Pulmonary artery endothelial cell (primary cell): ENCODE measurements at regions not wholly inside any gene's neighbourhood (a gene's known extent, or its start where the extent isn't known, plus 50 kb on each side); places are given as distances from the start of the nearest gene placed in this dataset.
"Not testable (repeated sequence)": the region's sequence is repeated elsewhere in the genome, so short reads cannot be mapped to it uniquely, and the experiment has no call there.

Experiments
- DNase-seq: peaks from one replicate; pipeline ENCODE4 v3.0.0-alpha.2; 2011; ENCODE audit warnings: low read depth, low spot score

DNA sequence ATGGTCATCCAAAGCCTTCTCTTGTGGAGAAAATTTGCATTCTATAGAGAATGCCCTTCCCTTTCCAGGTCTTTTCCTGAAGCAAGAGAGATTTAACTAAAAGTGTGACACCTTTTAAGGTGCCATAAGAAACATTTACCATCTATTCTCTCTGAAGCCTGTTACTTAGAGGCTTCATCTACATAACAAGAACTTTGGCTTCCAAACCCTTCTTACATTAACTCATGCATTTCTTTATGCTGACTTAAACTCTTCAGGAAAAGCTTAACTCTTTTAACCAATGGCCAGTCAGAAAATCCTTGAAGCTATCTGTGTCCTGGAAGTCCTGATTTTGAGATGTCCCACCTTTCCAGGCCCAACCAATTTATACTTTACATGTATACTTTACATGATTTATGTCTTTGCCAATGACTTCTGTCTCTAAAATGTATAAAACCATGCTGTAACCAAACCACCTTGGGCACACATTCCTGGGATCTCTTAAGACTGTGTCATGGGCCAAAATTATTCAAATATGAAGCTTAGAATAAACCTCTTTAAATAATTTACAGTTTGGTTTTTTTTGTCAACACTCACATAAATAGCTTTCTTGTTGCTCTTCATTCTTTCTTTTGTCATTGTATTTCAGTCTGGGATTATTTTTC is 472.6 kb upstream of the NECTIN3 start:
- no peak for DNase-seq

DNA sequence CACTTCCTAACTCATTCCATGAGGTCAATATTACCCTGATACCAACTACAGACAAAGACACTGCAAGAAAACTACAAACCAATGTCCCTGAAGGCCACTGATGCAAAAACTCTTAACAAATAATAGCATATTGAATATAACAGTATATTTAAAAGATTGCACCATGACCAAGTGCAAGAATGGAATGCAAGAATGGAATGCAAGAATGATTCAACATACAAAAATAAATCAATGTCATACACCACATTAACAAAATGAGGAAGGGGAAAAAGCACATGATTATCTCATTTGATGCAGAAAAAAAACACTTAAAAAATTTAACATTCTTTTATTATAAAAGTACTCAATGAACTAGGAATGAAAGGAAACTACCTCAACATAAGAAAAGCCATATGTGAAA is 463.1 kb upstream of the NECTIN3 start:
- DNase-seq: no peak

DNA sequence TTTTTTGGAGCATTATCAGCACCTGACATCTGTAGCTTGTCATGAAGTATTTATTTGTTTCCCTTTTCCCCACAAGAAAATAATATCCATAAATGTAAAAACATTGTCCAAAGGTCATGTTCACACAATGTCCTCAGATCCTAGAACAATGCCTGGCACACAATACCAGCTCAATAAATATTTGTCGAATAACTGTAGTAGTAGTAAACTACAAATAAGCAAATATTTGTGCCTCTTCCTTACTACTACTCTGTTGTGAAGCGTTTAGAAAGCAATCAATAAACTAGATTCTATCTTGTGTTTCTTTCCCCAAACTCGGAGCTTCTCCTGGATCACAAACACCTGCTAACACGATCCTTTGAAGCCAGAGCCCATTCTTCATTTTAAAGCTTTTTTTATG is 459.6 kb upstream of the NECTIN3 start:
- DNase-seq: no peak

DNA sequence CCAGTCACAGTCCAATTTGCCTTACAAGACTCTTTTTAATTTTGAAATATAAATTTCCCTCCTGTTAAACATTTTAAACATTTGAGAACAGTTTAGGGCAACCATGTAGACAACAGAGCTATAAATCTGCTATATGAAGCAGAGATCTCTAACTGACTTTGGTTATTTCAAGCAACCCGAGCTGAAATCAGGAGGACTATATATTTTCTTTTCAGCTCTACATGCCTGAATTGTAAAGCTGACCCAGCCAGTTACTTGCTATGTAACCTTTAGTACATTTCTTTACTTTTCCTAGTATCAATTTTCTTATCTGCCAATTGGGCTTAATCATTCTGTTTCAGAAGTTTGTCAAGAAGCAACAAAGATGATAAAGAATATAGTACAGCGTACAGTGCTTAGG is 457.4 kb upstream of the NECTIN3 start:
- no peak for DNase-seq

DNA sequence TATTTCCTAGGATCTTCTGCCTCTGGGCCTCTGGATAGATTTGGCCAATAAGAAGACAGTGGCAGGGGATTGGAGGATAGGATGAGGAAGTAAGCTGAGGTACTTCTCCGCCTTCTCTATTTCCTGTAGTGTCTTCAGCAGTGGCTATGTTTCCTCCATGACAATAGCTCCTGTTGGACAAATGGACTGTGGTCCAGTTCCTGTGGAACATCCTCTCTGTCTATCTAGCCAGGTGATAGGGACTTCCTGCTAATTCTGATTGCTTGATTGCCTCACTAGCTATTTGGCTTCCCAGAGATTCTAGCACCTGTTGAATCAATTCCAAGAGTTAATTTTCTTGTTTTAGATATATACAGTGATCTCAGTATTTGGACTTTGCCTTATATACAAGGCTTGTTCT is 456.2 kb upstream of the NECTIN3 start:
- DNase-seq: no peak

DNA sequence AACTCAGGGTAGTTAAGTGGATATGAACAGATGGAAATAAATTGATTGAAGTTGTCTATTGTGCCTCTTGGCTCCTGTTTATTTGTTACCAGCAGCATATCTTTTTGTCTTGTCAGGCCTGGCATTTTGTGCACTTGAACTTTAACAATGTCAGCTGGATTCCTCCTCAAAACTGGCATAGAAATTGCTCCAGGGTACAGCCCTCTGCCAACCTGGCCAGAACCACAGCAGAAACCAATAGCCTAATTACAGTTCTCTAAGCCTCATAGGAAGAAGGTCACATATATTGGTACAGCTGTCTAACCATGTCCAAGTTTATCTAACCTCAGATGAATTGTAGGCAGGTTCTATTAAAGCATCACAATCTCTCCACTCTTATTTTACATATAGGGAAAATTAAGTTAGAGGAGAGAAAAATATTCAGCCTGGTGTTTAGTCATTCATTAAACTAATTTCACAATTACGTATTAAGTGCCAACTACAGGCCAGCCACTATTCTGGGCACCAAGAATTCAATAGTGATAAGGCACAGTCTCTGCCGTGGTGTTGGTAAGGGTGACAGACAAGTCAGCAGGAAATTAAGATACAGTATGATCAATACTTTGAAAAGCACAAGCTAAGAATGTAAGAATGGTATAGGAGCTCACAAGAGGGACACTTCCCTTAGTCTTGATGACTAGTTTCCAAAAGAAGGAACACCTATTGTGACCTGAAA is 452.9 kb upstream of the NECTIN3 start:
- no peak for DNase-seq

DNA sequence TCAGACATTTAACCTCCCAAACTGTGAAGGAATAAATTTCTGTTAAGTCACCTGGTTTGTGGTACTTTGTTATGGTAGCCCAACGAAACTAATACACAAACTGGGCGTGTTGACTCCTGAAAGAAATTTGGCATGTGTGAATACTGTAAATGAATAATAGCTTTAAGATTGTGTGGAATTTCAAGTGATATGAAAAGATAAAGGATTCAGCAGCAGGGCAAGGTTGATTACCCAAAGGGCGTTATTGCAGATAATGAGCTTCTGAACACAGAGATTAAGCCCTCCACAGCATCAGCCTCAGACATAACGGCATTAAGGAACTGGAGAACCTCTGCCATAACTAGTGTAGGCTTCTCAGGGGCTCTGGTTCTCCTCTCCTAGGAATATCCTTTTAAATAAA is 451.5 kb upstream of the NECTIN3 start:
- no peak for DNase-seq

DNA sequence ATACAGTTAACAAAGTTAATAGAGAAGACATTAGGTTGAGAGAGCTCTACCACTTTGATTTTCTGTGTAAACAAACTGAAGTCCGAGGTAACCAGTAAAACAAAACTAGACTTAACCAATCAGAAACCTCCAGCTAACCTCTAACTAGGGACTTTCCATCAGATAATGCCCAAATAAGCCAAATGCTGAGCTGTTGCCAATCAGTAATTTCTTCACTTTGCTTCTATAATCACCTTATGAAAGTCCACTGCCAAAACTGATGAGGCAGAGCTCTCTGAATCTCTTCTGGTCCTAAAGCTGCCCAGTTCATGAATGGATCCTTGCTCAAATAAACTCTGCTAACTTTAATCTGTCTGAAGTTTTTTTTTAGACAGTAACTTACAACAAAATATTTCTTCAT is 448.0 kb upstream of the NECTIN3 start:
- no peak for DNase-seq

DNA sequence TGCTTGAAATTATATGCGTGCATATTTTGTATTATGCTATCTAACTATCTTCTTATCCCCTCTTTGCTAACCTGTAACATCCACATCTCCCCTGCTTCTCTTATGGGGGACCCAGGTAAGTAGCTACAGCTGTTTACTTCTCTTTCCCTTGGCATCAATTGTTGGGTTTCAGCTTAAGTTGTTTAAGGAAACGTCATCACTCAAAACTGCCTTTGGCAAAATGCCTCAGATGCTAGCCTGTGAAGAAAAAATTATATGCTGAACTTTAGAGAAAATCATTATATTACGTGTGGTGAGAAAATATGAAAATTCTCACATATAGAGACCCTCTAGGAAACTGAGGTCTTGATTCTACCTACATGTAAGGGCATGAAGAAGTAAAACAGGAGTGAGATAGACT is 447.0 kb upstream of the NECTIN3 start:
- DNase-seq: no peak

DNA sequence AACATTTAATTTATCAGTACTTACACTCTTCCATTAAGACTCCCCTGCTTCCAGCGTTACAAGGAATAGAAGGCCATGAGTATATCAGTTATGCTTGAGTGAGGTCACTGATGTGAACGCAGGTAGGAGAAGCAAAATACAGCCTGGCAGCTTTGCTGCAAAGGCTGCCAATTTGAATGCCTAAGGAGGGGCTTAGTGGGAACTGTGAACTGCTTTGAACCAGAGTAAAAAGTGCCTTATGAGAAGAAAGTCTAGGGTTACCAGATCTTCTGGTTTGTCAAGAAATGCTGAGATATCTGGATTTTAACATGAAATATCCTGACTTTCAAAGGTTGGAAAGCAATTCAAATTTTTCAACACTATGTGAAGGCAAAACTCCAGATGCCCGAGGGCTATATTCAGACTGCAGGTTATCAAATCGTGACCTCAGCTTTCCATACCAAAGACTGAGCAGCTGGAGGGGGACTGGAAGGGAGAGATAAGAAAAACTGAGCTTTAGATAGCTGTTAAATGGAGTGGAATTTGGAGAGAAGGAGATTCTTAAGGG is 446.3 kb upstream of the NECTIN3 start:
- peak; percentile 57 for DNase-seq

DNA sequence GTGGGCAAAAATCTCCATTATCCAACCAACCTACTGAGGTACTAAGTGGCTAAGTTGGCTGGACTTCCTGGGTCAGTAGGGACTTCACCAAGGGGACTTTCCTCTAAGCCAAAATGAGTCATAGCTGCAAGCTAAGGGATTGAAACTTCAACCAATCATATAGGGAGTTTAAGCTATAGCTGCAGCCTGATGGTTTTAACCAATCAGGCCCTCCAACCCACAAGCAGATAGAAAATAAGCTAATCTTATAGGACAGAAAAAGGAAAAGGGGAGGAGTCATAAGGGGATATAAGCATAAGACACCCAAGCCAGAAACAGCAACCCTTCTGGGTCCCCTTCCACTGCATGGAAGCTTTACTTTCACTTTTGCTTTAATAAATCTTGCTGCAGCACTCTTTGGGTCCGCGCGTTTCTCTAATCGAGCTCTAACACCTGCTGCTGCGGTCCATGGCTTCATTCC is 444.9 kb upstream of the NECTIN3 start:
- not testable (repeated sequence) for DNase-seq

DNA sequence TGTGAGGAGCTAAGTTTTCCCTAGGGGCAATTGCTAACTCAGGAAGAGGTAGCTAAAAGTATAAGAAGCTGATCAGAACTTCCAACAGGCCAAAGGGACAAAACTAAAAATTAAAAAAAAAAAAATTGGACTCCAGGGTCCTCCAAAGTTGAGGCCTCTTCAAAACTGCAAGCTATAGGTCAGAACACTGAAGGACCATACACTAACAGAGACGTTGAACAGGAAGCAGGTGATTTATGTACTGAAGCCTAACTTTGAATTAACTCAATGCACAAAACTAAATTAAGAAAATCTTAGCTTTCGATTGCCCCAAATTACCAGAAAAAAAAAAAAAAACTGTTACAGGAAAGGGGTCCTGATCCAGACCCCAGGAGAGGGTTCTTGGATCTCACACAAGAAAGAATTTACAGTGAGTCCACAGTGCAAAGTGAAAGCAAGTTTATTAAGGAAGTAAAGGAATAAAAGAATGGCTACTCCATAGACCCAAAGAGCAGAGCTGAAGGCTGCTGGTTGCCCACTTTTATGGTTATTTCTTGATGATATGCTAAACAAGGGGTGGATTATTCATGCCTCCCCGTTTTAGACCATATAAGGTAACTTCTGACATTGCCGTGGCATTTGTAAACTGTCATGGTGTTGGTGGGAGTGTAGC is 442.8 kb upstream of the NECTIN3 start:
- DNase-seq: no peak

DNA sequence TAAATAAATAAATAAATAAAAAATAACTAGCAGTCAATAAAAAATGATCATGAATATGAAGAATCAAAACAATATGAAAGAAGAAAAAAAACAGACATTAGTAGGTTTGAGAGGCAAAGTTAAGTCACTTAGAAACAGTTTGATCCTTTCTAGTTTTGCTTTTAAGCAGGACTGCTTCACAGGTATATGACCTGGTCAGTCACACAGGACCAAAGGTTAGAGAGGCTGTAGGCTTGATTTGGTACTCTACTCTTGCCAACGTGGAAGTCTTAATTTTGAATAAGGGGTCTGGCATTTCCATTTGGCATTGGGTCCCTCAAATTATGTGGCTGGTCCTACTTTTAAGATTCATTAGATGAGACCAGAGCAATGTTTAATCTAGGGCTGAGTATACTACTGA is 441.7 kb upstream of the NECTIN3 start:
- DNase-seq: no peak

DNA sequence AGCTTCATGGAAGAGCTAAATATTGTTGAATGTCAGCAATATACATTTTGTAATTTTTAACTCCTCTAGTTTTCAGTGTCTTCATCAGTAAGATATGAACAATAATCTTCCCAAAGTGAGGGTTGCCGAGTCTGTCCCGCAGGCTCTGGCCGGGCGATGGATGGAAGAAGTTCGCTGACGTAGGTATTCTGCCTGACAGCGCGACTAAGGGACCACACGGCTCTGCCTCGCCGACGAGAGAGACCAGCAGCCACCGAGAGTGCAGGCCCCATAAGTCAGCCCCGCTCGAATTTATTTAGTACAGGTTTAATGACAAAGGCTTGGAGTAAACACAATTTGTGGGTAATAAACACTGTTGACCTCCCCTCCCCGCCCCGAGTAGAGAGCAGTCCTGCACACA is 427.4 kb upstream of the NECTIN3 start:
- no peak for DNase-seq

DNA sequence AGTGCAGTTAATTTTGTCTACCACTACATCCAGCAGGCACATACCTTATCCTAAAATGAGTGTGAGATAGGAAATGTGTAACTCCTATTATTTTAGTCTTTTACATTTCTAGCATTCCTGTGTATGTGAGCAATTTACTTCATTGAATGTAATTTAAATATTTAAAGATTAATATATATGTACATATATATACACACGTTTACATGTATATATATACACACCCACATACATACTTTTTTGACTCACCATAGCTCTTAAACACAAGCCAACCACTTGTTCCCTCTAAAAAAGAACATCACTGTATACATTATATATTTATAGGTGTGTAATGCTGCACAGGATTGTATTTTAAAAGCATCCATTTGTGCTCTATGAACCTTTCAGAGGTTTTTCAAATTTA is 425.6 kb upstream of the NECTIN3 start:
- DNase-seq: no peak

DNA sequence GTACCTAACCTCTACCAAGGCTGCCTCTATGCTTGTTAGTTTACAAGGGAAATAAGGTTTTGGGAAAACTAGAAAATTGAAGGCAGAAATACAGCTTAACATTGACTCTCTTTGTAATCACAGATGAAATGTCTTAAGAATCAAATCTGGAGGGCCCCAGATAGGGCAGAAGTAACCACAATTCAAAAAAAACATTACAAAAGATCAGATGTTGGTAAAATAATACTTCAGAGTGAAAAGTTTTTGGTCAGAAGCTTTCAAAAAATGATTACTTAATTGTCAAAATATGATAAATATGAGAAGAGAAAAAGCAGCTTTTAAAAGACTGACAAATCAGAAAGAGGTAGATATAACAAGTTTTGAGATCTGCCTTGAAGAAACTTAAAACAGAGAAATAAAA is 425.1 kb upstream of the NECTIN3 start:
- no peak for DNase-seq

DNA sequence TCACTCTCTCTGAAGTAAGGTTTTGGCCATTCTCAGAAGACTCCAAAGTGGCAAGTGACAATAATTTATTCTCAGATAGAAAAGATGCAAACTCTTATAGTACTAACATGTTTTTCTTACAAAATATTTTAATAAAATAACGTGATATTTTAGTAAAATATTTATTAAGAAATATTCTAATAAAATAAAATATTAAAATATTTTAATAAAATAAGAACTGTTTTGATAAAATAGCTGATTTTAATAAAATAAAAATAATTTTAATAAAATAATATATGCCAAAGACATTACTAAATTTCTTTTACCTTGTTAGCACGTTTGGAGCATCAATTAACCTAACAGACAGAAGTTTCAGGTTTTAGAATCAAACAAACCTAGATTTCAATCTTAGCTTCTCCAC is 424.0 kb upstream of the NECTIN3 start:
- no peak for DNase-seq

DNA sequence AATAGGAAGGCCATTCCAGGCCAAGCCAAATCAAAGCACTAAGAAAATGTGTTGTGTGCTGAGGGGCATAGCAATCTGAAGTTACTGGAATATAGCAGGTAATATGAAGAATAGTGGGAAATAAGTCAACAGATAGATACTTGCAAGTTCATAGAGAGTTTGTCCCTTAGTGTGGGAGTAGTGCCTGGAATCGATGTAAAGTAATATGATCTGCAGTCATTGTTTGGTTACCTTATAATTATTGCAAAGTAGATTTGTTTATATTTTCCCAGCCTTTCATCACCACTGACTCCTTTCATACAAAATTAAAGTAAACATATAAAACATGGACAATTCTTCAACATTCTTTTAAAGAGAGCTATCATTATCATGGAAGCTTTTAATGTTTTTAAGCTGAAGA is 420.9 kb upstream of the NECTIN3 start:
- no peak for DNase-seq

DNA sequence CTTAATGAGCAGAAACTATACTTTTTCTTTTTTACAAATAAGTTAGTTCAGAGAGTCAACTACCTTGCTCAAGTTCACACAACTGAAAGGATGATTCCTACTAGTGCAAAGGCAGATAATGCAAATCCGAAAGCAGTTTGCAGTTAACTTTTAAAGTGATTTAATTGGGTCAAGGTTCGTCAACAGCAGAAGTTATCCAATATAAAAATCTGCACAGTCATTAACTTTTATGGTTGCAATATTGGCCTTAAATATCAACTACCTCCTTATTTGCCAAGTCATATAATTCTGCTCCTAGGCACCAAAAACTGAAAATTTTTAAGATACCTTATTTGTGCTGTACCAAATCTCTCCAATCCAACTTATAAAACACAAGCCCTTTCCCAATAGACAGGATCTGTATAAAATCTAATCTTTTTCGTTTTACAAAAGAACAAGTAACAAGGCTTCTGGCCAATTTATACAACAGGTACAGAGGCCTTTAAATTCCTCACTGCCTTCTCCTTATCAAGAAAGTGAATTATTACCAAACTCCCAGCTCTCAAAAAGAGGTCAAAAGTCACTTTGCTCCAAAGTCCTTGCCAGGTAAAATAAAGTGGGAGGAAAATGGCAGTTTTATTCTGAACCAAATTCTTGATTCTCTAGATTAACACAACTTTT is 416.6 kb upstream of the NECTIN3 start:
- no peak for DNase-seq

DNA sequence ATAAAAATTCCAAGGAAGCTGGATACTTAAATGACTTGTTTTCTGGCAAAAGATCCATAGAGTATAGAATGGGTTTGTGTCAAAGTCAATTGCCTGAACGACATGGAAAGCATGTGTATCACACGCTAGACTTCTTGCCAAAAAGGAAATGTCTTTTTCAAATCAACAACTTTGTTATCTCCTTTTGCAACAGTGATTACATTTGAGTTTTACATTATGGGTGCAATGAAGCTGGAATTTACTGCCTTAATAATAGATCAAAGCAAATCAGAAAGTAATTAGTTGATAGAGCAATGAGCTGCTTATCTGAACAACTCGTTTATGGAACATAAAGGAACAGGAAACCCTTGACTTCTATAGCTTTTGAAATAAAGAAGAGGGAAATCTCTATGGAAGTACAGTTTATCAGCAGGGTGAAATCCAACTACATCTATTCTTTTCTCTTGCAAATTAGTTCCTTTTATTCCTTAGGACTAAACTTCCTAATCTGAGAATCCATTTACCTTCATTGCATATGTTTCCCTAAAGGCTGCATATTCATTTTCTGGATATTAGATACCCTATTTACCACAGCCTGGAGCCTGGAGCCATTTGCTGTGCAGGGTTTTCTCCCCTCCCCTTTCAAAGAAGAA is 415.1 kb upstream of the NECTIN3 start:
- peak; percentile 17 for DNase-seq

DNA sequence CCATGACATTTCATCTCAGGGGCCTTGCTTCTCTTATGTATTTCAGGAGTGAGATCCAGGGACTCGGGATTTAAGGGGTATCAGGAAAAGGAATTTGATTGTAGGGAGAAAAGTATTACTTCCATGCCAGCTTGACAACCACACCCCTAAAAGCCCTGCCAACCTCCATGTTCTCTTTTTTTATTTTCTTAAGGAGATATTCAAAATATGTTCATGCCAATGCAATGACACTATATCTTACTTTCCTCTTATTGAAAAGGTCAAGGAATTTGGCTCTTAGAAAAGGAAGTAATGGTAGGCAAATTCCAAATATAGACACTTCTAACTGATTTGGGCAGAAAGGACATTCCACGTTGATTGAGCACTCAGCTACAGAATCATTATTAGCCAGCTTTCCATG is 407.5 kb upstream of the NECTIN3 start:
- DNase-seq: no peak

DNA sequence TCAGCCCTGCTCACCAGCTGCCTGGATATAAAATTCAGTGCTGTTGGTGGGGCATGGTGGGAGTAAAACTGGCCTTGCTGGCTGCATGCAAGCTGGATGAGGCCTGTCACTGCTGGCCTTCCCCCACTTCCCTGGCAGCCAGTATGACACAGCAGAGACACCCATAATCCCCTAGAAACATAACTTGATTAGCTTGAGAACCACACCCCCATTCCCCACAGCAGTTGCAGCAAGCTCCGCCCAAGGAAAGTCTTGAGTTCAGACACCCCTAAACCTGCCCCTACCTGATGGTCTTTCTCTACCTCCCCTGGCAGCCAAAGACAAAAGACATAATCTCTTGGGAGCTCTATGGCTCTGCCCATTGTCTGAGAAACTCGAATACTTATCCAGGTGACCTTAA is 405.1 kb upstream of the NECTIN3 start:
- no peak for DNase-seq
